Suprapubic skin (tissue), 4 donors: ENCODE measurements at regions not wholly inside any gene's neighbourhood (a gene's known extent, or its start where the extent isn't known, plus 50 kb on each side); places are given as distances from the start of the nearest gene placed in this dataset.

Experiments
- POLR2A ChIP-seq, 2 donors: fragments of 450-650 bp; IDR thresholded peaks; one replicate each; pipeline ENCODE4 v1.6.1; 2017; ENCODE audit warnings: antibody characterized with exemption in 2 of 2, mild to moderate bottlenecking in 2 of 2, moderate library complexity in 2 of 2
- POLR2AphosphoS5 ChIP-seq, 3 donors: sonication (generic); formaldehyde crosslinking; IDR thresholded peaks; one replicate each; pipeline ENCODE4 v1.6.1; 2017; ENCODE audit warnings: antibody characterized with exemption in 3 of 3

DNA sequence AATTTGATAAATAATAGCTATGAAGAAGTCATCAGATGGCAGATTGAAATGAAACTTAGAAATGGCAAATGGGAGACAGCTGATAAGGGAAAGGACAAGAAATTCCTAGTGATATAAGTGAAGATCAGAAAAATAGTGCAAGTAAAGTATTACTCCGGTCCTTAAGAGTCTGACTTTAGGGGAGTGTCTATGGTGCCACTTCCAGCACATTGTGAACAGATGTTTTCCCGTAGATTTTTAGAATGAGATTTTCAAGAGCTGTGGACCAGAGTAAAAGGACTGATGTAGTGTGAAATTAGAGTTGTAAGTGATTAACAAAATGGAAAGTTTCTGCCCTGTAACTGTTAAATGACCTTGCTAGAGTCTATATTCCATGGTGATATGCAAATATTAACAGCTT, 974.8 kb upstream of the TENM4 start:
- TF ChIP-seq POLR2A (IDR thresholded peaks at IDR 0.05) (no peak), POLR2AphosphoS5 (IDR thresholded peaks at IDR 0.05) (no peak)
